D341Med (cell line): ENCODE measurements at regions not wholly inside any gene's neighbourhood (a gene's known extent, or its start where the extent isn't known, plus 50 kb on each side); places are given as distances from the start of the nearest gene placed in this dataset.

ENCODE experiments used
- DNase-seq: peaks from one replicate; pipeline ENCODE4 v3.0.0; 2012; ENCODE audit warnings: low spot score

DNA sequence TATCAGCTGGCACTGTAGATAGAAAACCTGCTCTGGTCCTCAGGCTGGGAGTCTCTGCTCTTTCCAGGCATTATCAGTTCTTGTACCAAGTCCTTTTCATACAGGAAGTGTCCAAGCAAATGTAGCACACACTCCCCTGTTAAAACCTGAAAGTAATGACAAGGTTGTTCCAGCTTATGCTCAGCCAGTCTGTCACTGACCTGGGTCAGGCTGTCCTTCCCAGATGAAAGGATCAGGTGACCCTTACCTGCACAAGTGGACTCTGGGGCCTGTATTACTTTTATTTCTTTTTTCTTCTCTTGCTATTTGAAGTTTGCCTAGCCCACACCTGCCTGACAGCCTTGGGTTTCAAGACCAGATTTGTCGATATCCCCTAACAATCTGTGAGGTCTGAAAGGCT lies 156.3 kb upstream of the SESN3 start:
- DNase-seq = no peak

DNA sequence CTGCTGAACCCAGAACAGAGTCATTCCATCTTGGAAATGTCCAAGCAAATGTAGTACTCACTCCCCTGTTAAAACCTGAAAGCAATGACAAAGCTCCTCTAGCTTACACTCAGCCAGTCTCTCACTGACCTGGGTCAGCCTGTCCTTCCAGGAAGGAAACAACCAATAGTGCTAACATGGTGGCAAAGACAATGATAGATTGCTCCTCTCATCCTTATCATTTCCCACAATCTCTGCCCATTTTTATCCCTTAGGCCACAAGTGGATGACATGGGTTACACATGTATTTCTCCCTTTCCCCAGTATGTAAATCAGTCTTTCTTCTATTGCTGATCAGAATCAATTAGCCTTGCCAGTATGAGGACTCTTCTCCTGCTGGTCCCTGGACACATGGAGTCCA lies 154.6 kb upstream of the SESN3 start:
- DNase-seq = no peak

DNA sequence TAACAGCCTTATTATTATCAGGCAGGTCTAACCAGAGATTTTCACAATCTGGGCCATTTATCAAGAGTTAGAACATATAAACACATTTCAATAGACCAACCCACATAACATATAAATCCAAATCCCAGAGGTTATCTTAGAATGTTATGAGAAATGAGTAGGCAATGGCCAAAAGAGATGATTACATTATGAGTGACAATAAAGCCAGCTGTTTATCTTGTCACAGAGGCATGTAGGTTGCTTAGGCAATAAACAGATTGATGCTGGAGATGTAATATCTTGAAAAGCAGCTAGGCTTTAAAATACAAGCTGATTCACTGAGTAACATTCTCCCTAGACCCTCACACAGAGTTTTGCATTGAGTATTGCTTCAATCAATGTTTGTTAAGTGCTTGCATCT lies 148.5 kb upstream of the SESN3 start:
- no peak for DNase-seq

DNA sequence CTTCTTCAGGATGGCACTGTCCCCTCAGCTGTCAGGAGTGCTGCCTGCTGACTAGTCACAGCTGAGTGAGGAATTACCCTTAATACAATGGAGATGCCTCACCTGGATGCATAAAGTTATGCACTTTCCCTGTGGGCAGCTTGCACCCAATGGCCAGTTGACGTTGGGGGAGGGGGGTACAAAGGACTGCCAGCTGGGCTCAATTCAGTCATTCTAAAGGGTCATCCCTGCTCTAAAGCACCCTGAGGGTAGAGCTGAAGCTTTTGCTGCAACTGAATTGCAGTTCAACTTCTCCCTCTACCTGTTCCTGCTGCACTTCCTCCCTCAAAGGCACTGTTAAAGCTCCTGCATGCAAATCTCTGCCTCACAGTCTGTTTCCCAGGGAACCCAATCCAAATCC lies 147.8 kb upstream of the SESN3 start:
- DNase-seq = no peak

DNA sequence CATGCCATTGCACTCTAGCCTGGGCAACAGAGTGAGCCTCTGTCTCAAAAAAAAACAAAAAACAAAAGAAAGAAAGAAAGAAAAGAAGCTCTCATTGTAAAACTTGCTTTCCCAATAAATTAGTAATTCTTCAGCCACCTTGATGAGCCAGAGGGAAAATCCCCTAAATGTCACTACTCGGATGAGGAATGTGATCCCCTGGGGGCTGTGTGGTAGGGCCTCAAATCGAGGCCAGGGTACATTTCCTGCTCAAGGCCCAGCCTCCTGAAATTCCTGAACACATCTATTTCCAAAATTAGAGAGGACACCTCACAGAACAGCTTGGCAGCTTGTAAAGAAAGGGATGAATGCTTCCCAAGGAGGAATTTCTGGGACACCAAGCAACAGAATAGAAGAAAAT lies 147.1 kb upstream of the SESN3 start:
- no peak for DNase-seq

DNA sequence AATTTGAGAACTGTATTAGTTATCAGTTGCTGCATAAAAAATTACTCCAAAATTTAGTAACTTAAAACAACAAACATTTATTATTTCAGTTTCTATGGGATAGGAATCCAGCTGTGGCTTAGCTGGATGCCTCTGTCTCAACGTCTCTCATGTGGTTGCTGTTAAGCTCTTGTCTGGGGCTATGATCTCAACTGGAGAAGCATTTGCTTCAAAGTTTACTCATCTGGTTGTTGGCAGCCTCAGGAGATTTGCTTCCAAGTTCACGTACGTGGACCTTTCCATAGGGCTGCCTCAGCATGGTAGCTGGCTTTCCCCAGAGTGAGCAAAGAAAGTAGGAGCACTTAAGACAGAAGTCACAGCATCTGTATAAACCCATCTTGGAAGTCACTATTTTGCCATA lies 144.9 kb upstream of the SESN3 start:
- DNase-seq = no peak

DNA sequence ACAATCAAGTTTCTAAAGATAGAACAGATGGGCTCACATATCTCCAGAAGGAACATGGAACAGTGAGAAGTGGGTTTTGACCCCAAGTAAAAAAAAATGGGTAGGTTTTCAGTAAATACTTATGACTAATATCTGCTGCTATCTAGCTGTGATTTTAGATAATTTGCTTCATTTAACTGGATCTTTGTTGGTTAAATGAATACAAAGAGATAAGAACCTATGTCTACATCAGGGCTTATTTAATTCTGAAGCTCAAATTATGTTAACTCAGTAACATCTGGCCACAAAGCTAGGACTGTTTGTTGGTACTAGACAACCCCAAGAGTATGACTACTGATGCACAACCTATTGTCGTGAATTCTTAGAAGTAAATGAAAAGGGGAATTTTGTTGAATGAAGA lies 144.4 kb upstream of the SESN3 start:
- DNase-seq = no peak

DNA sequence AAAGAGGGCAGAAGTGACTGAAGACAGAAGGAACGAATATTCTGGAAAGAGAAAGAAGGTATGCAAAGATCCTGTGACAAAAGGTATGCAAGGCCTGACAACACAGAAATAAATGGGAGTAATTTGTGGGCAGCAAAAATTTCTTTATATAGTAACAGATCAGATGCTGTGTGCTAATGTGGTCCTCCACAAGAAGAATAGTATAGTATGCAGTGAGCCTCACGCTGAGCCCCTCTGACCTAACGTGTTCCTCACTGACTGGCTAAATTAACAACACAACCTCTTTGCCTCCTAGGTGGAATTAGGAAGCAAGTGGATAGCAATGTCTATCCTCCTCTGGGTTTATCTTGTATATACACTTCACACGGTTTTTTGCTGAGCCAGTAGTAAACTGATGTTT lies 143.1 kb upstream of the SESN3 start:
- DNase-seq = no peak

DNA sequence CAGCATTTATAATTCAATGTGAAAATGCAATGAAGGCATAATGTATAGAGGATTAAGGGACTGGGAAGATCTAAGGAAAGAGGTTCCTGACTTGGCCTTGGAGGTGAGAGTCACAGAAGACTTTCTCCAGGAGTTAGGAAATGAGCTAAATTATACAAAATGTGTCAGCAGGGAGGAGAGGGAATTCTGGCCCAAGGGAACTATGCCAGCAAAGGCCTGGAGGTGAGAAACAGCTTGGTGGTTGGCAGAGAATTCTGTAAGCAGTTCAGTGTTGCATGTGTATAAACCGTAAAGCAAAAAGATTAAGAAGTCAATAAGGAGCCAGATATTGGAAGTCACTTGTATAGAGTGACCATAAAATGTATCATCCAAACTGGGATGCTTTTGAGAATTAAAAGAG lies 142.2 kb upstream of the SESN3 start:
- DNase-seq = no peak

DNA sequence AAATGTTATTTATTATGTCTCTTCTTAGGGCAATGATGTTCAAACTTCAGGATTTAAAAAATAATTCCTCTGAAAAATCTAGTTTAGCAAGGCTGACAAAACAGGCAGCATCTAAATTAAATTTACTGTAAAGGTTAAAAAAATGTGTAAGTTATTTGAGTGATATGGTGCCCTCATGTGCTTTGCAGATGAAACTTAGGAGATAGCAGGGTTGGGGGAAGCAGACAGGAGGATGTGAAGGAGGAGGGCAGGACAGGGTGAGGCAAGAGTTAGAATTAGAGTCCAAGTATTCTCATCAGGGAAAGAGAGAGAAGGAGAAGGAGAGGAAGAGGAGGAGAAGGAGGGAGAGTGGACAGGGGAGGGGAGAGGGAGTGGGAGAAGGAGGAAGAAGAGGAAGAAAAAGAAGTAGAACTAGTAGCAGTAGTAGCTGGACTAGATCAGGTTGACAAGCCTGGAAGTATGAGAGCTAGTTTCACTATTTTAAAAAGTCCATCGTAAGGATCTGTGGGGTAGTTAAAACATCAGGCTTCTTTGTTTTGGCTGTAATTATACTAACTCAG lies 141.2 kb upstream of the SESN3 start:
- DNase-seq = no peak

DNA sequence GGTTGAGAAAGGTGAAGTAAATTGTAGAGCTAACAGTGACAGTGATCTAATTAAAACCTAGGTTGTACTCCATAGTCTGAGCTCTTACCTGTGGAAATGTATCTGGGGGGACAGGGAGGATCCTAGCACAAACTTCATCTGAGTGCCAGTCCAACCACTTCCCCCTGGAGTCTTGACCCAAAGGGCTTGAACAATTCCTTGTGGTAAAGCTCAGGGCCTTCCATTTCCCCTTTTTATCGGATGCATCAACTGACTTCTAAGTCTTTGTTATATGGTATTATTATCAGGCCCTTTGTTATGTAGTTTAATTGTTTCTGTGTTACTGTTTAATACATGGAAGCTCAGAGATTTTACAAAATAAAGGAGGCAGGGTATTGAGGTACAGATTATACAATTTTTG lies 140.2 kb upstream of the SESN3 start:
- no peak for DNase-seq

DNA sequence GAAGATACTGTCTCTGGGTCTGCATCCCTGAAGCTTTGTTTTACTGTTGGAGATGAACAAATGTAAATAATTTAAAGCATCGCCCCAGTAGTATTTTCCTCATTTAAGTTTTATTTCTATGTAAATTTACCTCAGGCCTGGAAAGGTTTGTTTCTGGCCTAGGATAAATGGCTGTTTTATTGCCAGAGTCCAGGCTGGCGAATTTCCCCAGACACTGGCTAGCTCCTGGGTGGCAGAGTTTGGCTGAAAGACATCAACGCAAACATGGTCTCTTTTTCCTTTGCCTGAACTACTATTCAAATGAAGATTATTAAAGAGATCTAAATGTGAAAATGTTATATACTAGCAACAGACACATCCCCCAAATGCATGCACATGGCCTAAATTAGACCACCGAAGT lies 136.7 kb upstream of the SESN3 start:
- no peak for DNase-seq

DNA sequence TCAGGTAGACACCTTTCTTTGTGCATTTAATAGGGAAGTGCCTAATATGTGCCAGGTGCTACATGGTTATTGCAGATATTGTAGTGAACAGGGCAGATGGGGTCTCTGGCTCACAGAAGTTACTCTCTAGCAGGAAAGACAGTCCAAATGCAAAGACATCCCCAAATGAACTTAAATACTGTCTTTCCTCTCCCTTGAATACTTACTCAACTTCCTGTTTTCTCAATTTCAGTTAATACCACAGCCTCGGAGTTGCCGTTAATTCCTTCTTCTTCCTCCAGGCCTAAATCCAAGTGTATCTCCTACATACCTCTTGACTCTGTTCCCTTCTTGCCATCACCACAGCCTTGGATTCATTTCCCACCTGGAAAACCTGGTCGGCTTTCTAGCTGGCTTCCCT lies 134.3 kb upstream of the SESN3 start:
- DNase-seq = no peak

DNA sequence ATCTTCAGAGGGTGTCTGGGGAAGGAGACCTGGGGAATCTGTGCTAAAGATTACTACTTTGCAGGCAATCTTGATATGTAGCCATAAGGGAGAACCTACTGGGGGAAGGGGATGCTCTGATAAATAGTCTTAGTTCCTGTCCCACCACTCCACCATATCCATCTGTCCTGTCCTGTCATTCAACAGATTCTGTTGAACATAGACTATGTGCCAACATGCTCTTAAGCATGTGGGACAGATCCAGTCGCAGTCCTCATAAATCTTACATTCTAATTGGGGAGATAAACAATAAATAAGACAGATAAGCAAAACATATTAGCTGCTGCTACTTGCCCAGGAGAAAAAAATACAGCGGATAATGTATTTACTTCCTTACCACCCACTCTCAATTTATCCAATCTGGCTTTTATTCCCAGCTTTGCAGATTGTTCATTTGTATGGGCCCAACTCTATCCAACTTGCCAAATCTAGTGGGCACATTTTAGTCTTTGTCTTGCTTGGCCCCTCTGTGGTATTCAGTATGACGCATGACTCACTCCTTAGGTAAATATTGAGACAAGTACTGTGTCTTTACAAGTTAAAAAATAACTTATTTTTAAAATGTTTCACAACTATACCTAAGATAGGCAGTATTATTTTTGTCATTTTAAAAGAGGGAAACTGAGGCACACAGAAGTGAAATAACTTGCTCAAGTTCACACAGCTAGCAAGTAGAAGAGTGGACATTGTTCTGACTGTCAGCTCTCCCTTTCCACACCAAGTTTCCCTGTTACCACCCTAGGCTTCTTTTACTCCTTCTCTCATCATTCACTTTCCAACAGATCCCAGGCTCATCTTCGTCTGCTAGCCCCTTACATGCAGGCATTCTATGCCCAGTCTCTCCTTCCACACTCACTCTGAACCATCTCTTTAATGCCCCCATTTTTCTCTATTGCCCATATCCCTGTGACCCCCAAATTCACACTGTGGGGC lies 133.6 kb upstream of the SESN3 start:
- no peak for DNase-seq

DNA sequence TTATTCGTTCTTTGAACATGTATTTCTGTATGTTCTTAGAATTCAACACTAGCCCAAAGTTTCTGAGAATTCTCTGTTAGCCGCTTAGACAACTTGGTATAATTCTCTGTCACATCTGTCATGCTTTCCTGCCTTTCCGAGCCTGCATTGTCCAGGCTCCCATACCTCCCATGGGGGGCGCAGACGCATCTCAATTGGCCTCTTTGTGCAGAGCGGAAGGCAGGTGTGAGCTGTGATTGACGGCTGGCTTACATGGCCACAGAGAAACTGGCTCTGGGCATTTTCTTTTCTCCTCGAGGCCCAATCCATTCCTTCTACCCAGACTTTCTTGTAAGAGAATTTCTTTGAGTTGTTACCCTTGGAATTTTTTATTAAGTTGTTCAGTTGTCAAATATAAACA lies 132.7 kb upstream of the SESN3 start:
- DNase-seq = no peak

DNA sequence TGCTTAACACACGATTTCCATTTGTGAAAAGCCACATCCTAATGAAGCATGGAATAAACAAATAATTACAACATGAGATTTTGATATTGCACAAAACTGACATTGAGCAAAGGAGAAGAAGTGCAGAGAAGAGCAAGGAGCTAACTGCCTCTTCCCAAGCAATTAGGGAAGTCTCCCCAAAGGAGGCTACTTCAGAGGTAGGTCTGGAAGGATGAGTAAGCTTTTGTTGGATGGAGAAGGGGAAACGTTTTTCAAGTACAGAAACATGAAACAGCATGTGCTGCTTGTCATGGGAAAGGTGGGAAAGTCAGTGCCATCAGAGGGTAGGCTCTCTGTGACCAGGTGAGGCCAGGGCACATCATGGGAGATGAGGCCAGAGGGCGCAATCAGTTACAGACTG lies 132.2 kb upstream of the SESN3 start:
- DNase-seq = no peak

DNA sequence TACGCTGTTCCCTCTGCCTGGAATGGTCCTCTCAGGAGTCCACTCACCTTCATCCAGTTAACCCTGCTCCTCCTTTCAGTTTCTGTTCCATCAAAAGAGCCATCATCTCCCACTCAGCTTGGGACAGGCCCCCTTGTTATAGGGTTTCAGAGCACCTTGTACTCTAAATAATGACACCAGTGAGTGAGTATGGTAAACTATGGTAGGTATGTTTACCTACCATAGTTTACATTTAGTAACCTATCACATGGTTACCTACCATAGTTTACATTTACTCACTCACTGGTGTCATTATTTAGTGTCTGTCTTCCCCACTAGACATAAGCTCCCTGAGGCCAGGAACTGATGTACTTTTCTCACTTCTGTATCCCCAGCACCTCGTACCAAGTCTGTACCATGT lies 130.2 kb upstream of the SESN3 start:
- no peak for DNase-seq

DNA sequence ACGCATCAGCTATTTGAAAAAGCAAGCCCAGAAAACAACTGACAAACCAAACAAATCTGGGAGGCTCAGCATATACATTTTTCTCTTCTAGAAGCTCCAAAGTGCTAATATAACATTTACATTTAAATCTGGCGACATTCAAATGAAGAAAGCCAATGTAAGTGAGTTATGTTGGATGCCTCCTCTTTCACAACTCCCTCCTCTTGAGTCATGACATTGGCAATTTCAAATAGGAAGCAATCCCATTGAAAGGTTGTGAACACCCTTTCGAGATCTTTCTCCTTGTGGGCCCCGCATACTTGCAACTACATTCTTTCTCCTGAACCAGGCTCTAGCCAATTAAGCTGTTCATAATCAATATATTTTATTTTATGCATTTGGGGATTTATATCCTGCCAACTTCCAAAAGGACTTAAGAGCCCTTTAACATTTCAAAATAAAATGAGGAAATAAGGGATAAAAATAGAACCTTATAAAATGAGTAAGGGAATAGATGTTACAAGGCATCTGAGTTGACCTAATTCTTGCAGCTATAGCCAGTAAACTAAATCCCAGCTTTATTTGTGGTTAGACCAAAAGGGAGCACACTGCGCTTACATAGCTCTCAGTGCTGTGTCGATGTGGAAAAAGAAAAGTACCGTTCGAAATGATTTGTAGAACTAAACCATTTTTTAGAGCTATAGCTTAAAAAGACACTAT lies 129.5 kb upstream of the SESN3 start:
- no peak for DNase-seq

DNA sequence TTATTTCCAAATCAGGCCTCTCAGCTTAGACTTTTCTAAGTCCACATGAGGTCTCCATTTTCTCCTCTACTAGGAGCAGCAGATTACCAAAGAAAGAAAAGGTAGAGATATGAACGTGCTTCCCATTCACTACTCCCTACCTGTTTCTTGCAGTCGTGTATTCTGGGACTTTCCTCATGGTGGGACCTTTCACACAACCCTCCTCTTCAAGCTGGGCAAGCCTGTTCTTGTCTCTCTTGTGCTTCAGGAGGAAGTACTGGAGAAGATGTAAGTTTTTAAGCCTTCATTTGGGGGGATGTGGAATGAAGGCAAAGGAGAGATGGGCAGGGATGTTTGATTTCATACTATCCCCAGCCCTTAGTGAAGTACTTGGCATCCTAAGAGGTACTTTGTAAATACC lies 128.8 kb upstream of the SESN3 start:
- no peak for DNase-seq

DNA sequence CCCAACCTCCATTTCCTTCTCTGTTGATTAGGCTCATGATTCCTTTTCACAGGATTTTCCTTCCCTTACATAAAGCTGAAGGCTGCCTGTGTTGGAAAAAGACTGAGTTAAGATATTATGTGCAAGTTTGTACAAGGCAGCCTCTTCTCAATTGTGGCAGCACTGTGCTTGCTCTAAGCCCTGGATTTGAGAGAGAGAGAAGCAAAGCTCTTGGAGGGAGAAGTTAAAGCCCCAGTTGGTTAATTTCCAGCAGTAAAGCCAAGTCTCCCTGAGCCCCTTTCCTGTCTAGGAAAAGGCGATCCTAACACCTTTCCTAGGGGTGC lies 128.3 kb upstream of the SESN3 start:
- no peak for DNase-seq

DNA sequence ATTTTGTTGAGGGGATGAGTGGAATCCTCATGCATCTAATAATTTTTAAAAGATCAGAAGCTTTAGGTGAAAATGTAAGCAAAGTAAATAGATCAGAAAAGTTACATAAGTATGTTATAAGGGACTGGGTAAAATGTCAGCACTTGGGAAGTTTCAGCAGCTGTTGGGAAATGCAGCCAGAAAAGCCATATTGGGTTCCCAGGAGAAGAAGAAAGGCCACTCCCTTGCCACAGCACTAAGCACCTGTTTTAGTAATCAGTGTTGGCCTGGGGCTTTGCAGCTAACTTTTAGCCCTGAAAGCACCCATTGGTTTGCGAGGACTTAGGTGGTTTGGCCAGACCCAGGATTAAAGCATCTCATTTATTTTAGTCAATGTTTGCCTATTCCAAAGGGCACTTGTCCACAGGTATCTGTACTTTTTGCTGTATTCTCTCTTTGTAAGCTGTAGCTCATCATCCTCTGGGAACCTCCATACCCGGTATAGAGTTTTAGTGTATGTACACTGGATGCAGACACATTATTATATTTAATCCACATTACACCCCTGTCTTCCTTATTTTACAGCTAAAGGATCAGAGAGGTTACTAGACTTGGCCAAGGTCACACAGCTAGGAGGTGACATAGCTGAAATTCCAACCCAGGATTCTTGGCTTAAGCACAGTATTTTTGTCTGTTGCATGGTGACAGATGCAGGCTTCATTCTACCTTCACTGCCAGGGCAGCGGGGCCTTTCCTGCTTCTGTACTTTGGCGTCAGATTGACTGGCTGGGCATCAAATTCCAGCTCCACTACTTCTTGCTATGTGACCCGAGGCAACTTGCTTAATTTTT lies 127.7 kb upstream of the SESN3 start:
- no peak for DNase-seq

DNA sequence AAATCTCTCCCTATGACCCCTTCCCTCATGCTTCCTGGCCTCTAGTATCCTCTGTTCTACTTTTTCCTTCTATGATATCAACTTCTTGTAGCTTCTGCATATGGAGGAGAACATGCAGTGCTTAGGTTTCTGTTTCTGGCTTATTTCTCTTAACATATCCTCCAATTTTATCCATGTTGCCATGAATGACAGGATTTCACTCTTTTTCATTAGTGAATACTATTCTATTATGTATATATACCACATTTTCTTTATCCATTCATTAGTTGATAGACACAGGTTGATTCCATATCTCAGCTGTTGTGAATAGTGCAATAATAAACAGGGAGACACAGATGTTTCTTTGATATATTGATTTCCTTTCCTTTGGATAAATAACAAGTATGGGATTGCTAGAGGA lies 123.3 kb upstream of the SESN3 start:
- no peak for DNase-seq

DNA sequence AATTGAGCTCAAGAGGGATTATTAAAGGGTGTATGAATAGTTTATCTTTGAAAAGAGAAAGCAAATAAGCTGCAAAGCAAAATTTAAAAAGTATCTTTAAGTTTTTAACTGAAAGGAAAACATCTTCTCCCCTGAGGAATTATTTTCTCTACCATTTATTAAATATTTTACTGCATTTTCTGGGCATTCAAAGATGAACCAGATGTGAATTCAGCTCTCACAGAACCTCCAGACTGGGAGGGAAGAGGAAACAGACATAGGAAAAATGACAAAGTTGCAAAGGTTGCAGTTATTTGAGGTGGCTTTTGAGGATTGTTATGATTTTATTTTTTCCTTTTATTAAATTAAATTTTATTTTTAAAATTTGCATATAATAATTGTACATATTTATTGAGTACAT lies 122.7 kb upstream of the SESN3 start:
- DNase-seq = no peak
